H9 (cell line): ENCODE measurements at regions not wholly inside any gene's neighbourhood (a gene's known extent, or its start where the extent isn't known, plus 50 kb on each side); places are given as distances from the start of the nearest gene placed in this dataset.

Source experiments
- DNase-seq: peaks from one replicate; pipeline ENCODE4 v3.0.0-alpha.2; 2017
- H2AFZ ChIP-seq: one replicate; pipeline ENCODE4 v1.6.1; 2013; ENCODE audit warnings: mild to moderate bottlenecking, low read length, control low read depth, moderate library complexity
- H2AK5ac ChIP-seq: 2 replicates; pipeline ENCODE4 v1.6.1; 2013; ENCODE audit warnings: low read length, control low read depth, mixed read lengths; ENCODE audit not compliant: insufficient read length
- H2BK120ac ChIP-seq: one replicate; pipeline ENCODE4 v1.6.1; 2013; ENCODE audit warnings: low read depth, mild to moderate bottlenecking, low read length, control low read depth, inconsistent platforms; ENCODE audit not compliant: poor library complexity, severe bottlenecking
- H2BK12ac ChIP-seq: 2 replicates; pipeline ENCODE4 v1.6.1; 2013; ENCODE audit warnings: low read length, control low read depth, mixed read lengths, low read depth; ENCODE audit not compliant: insufficient read length
- H2BK15ac ChIP-seq: 2 replicates; pipeline ENCODE4 v1.6.1; 2013; ENCODE audit warnings: low read depth, low read length, control low read depth
- H2BK20ac ChIP-seq: one replicate; pipeline ENCODE4 v1.6.1; 2013; ENCODE audit warnings: low read depth, mild to moderate bottlenecking, low read length, control low read depth, inconsistent platforms; ENCODE audit not compliant: poor library complexity, severe bottlenecking
- H2BK5ac ChIP-seq: 2 replicates; pipeline ENCODE4 v1.6.1; 2013; ENCODE audit warnings: low read length, control low read depth, mixed read lengths; ENCODE audit not compliant: insufficient read length
- H3K14ac ChIP-seq: 2 replicates; pipeline ENCODE4 v1.6.1; 2013; ENCODE audit warnings: low read length, control low read depth; ENCODE audit not compliant: insufficient read depth
- H3K18ac ChIP-seq: 2 replicates; pipeline ENCODE4 v1.6.1; 2013; ENCODE audit warnings: low read depth, mild to moderate bottlenecking, mixed read lengths, low read length, control low read depth; ENCODE audit not compliant: insufficient read length
- H3K23ac ChIP-seq: 2 replicates; pipeline ENCODE4 v1.6.1; 2013; ENCODE audit warnings: low read length, control low read depth, mixed read lengths, low read depth; ENCODE audit not compliant: insufficient read length
- H3K23me2 ChIP-seq: 2 replicates; pipeline ENCODE4 v1.6.1; 2013; ENCODE audit warnings: low read depth, mild to moderate bottlenecking, mixed read lengths, low read length, control low read depth; ENCODE audit not compliant: insufficient read length, poor library complexity, severe bottlenecking
- H3K27ac ChIP-seq: 2 replicates; pipeline ENCODE4 v1.5.1; 2013; ENCODE audit warnings: low read length, control low read depth, mixed read lengths, low read depth; ENCODE audit not compliant: insufficient read length
- H3K27me3 ChIP-seq: 2 replicates; pipeline ENCODE4 v1.6.1; 2013; ENCODE audit warnings: low read length, control low read depth, inconsistent platforms; ENCODE audit not compliant: insufficient read depth
- H3K4ac ChIP-seq: 2 replicates; pipeline ENCODE4 v1.6.1; 2013; ENCODE audit warnings: low read depth, mild to moderate bottlenecking, control low read depth, inconsistent platforms, low read length, moderate library complexity
- H3K4me1 ChIP-seq: 2 replicates; pipeline ENCODE4 v1.6.1; 2013; ENCODE audit warnings: low read length, control low read depth, inconsistent platforms; ENCODE audit not compliant: insufficient read depth
- H3K4me2 ChIP-seq: 2 replicates; pipeline ENCODE4 v1.6.1; 2013; ENCODE audit warnings: low read length, control low read depth, mixed read lengths; ENCODE audit not compliant: insufficient read length, insufficient read depth
- H3K56ac ChIP-seq: 2 replicates; pipeline ENCODE4 v1.6.1; 2013; ENCODE audit warnings: low read depth, mild to moderate bottlenecking, mixed read lengths, low read length, control low read depth; ENCODE audit not compliant: insufficient read length
- H3K79me1 ChIP-seq: 2 replicates; pipeline ENCODE4 v1.6.1; 2013; ENCODE audit warnings: low read depth, mild to moderate bottlenecking, moderate library complexity, low read length, control low read depth, inconsistent platforms; ENCODE audit not compliant: insufficient read depth, poor library complexity, severe bottlenecking
- H3K79me2 ChIP-seq: 2 replicates; pipeline ENCODE4 v1.6.1; 2013; ENCODE audit warnings: low read length, control low read depth, inconsistent platforms; ENCODE audit not compliant: insufficient read depth
- H3K9ac ChIP-seq: 2 replicates; pipeline ENCODE4 v1.6.1; 2013; ENCODE audit warnings: low read length, control low read depth, mixed read lengths; ENCODE audit not compliant: insufficient read length; ENCODE audit errors: extremely low read depth
- H3K9me3 ChIP-seq: one replicate; pipeline ENCODE4 v1.6.1; 2013; ENCODE audit warnings: low read depth, low read length, inconsistent platforms; ENCODE audit not compliant: control insufficient read depth
- H3T11ph ChIP-seq: one replicate; pipeline ENCODE4 v1.6.1; 2013; ENCODE audit warnings: mild to moderate bottlenecking, low read length, control low read depth, inconsistent platforms
- H4K20me1 ChIP-seq: one replicate; pipeline ENCODE4 v1.6.1; 2013; ENCODE audit not compliant: control insufficient read depth, insufficient read length, insufficient read depth
- H4K5ac ChIP-seq: 2 replicates; pipeline ENCODE4 v1.6.1; 2013; ENCODE audit warnings: low read depth, mild to moderate bottlenecking, mixed read lengths, low read length, control low read depth; ENCODE audit not compliant: insufficient read length
- H4K8ac ChIP-seq: replicated peaks from 2 replicates; pipeline ENCODE4 v1.6.1; 2013; ENCODE audit warnings: low read length, control low read depth, mixed read lengths, low read depth; ENCODE audit not compliant: insufficient read length
- H4K91ac ChIP-seq: 2 replicates; pipeline ENCODE4 v1.6.1; 2013; ENCODE audit warnings: low read depth, mild to moderate bottlenecking, moderate library complexity, mixed read lengths, low read length, control low read depth; ENCODE audit not compliant: insufficient read length
- H3K27ac Mint-ChIP-seq, 3 experiments: 2 replicates in 2 of 3; 3 replicates in 1 of 3; pipeline ENCODE4 v1.8.0; 2020 to 2021; ENCODE audit warnings: mixed read lengths in 3 of 3, mild to moderate bottlenecking in 1 of 3, moderate library complexity in 1 of 3
- H3K27me3 Mint-ChIP-seq: 2 replicates; pipeline ENCODE4 v1.8.0; 2021; ENCODE audit warnings: low read depth, mild to moderate bottlenecking, moderate library complexity, mixed read lengths
- H3K36me3 Mint-ChIP-seq, 3 experiments: 2 replicates in 2 of 3; 3 replicates in 1 of 3; pipeline ENCODE4 v1.8.0; 2020 to 2021; ENCODE audit warnings: low read depth in 3 of 3, mixed read lengths in 3 of 3; ENCODE audit not compliant: insufficient read depth in 1 of 3
- H3K4me1 Mint-ChIP-seq, 2 experiments: 2 replicates each; pipeline ENCODE4 v1.8.0; 2020; ENCODE audit warnings: mixed read lengths in 2 of 2
- H3K4me3 Mint-ChIP-seq, 2 experiments: 2 replicates in 1 of 2; 3 replicates in 1 of 2; pipeline ENCODE4 v1.8.0; 2020 to 2021; ENCODE audit warnings: mild to moderate bottlenecking in 2 of 2, mixed read lengths in 2 of 2, moderate library complexity in 1 of 2
- H3K9me3 Mint-ChIP-seq, 2 experiments: 2 replicates in 1 of 2; 3 replicates in 1 of 2; pipeline ENCODE4 v1.8.0; 2020; ENCODE audit warnings: mild to moderate bottlenecking in 2 of 2, mixed read lengths in 2 of 2, moderate library complexity in 1 of 2
- WGBS: extraction: QIAGEN DNeasy Blood & Tissue Kit; methylation state at CpG from one replicate; pipeline ENCODE4 v1.1.7; 2013; ENCODE audit warnings: missing lambda C conversion rate, low lambda C conversion rate, mixed read lengths; ENCODE audit not compliant: insufficient read length; ENCODE audit errors: extremely low coverage; 5-methylcytosine and 5-hydroxymethylcytosine counted together
- TF ChIP-seq, protein P1 (sequence below): fragments of 200-600 bp; sonication (generic); conservative IDR thresholded peaks from 3 replicates; pipeline ENCODE4 v1.8.0; 2021; ENCODE audit warnings: antibody characterized with exemption, mild to moderate bottlenecking

DNA sequence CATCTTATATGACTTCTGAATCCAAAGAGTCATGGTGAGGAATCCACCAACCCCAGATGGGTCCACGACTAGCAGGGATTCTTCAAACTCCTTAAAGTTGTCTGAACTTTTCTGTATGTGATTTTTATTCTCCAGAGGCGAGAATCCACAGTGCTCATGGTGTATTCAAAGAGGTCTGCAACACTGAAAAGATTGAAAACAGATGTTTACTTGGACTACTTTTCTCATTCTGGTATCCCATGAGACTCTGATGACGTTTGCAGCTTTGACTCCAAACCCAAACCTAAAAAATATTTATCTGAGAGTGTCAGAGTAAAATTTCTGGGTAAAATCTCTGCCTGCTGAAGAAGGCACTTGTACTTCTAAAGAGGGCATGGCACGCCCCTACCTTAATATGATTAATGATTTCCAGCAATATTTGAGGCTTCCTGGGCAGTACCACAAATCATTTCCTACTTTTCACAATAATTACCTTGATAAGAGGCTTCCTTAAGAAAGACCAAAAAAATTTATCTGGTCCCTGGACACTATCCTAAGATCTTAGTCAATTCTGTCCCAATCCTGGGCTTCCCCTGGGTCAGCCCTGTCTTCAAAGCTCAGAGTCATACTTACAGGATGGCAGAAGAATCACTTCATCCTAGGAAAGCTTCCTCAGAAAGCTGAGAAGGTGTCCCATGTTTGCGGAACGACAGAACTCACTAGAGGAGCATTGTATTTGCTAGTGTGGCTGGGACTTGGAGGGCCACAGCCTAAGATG, 76.5 kb upstream of the MAP10 start:
- no peaks in the 10 kb centered on the region for H4K20me1 ChIP-seq
- TF ChIP-seq, protein P1, sequence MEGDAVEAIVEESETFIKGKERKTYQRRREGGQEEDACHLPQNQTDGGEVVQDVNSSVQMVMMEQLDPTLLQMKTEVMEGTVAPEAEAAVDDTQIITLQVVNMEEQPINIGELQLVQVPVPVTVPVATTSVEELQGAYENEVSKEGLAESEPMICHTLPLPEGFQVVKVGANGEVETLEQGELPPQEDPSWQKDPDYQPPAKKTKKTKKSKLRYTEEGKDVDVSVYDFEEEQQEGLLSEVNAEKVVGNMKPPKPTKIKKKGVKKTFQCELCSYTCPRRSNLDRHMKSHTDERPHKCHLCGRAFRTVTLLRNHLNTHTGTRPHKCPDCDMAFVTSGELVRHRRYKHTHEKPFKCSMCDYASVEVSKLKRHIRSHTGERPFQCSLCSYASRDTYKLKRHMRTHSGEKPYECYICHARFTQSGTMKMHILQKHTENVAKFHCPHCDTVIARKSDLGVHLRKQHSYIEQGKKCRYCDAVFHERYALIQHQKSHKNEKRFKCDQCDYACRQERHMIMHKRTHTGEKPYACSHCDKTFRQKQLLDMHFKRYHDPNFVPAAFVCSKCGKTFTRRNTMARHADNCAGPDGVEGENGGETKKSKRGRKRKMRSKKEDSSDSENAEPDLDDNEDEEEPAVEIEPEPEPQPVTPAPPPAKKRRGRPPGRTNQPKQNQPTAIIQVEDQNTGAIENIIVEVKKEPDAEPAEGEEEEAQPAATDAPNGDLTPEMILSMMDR = no peak
- Mint-ChIP-seq H3K9me3 (peaks cover 9 to 12% of the 10 kb centered on the region in 2 experiments), H3K4me1 (peaks cover 10 to 16% of the 10 kb centered on the region in 2 experiments), H3K4me3 (no peak overlapping the region), H3K27ac (no peak overlapping the region), H3K36me3 (peaks cover 0 to 8% (median 0%) of the 10 kb centered on the region in 3 experiments; a peak in 2 of 7 replicates), H3K27me3 (peaks cover 4% of the 10 kb centered on the region; the same call in 1 of the 2 replicates)
- H3T11ph ChIP-seq = no peak overlapping the region
- H2BK20ac ChIP-seq = no peak overlapping the region
- H4K5ac ChIP-seq = no peak overlapping the region
- H3K23ac ChIP-seq = no peak overlapping the region
- no peaks in the 10 kb centered on the region for H3K9me3 ChIP-seq
- H3K4me1 ChIP-seq = peaks cover 4% of the 10 kb centered on the region; the same call in 1 of the 2 replicates
- no peak overlapping the region for H2AK5ac ChIP-seq
- no peak overlapping the region for H2BK15ac ChIP-seq
- no peak overlapping the region for H2BK12ac ChIP-seq
- no peak overlapping the region for H3K4me2 ChIP-seq
- DNase-seq = no peak
- H3K79me2 ChIP-seq = no peaks in the 10 kb centered on the region
- H4K8ac ChIP-seq = no peak overlapping the region
- H3K56ac ChIP-seq = no peak overlapping the region
- H3K27me3 ChIP-seq = no peaks in the 10 kb centered on the region
- no peak overlapping the region for H3K27ac ChIP-seq
- H3K18ac ChIP-seq = no peak overlapping the region
- H3K4ac ChIP-seq = no peak overlapping the region
- no CpG with 5 or more reads among the region's 6 CpGs for WGBS
- no peak overlapping the region for H2BK5ac ChIP-seq
- H3K14ac ChIP-seq = no peak overlapping the region
- H2AFZ ChIP-seq = no peak overlapping the region
- H4K91ac ChIP-seq = no peak overlapping the region
- H3K79me1 ChIP-seq = no peaks in the 10 kb centered on the region
- H3K9ac ChIP-seq = no peak overlapping the region
- no peak overlapping the region for H2BK120ac ChIP-seq
- no peaks in the 10 kb centered on the region for H3K23me2 ChIP-seq
